Activated CD4-positive, alpha-beta T cell treated with anti-CD3 and anti-CD28 coated beads, Interleukin-2, Interleukin-6, amounts not matched to agents 100 ng/mL and 50 ng/mL, durations not matched to agents 16 hours and 8 hours (primary cell): ENCODE measurements at regions not wholly inside any gene's neighbourhood (a gene's known extent, or its start where the extent isn't known, plus 50 kb on each side); places are given as distances from the start of the nearest gene placed in this dataset.

Experiments used
- DNase-seq: peaks from one replicate; pipeline ENCODE4 v3.0.0-alpha.2; 2020

DNA sequence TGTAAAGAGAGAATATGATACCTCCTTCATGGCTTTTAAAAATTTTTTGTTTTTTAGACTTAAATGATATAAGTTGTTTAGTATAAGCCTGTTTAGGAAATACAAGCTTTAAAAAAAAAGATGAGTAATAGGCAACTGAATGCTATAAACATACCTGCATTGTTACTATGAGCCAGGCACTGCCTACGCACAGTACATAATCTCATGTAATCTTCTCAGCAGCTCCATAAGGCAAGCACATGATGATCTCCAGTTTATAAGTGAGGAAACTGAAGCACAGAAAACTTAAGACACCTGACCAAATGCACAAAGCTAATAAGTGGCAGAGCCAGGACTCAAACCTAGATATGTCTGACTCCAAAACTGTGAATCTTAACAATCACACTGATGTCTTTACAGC is 156.3 kb upstream of the SLC1A4 start:
- DNase-seq = no peak

DNA sequence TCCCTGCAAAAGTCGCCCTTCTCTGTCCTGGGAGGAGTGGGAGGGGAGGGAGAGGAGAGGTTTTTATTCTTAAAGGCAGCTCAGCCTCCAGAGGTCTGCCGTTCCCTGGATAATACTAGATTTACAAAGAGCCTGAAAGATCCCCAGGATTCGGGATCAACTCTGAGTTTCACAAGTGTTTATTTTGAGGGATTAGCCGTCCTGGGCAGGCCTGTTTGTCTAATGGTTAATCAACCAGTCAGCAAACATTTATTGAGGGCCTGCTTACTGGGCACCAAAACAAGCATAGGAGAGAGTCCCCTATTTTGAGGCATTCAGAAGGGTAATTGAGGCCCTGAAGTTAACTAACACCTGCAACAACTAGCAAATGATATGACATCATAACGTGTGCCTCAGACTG is 152.6 kb upstream of the SLC1A4 start:
- no peak for DNase-seq

DNA sequence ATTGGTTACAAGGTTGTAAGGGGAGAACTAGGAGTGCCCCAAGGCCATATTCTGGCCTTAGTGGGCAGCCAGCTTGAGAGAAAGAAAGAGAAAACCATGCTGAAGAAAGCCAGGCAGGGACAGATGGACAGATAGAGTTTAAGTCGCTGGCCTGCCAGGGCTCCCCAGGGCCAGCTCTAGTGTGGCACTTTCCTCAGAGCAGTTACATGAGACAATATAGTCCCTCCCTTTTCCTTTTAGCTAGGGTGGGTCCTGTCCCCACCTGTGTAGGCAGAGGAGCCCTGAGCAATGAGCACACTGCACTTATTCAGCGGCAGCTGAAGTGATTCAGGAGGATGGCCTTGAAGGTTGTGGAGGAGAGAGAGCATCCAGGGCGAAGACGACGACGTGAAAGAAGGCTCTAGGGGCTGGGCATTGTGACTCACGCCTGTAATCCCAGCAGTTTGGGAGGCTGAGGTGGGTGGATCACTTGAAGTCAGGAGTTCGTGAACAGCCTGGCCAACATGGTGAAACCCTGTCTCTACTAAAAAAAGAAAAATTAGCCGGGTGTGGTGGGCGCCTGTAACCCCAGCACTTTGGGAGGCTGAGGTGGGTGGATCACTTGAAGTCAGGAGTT is 152.0 kb upstream of the SLC1A4 start:
- no peak for DNase-seq

DNA sequence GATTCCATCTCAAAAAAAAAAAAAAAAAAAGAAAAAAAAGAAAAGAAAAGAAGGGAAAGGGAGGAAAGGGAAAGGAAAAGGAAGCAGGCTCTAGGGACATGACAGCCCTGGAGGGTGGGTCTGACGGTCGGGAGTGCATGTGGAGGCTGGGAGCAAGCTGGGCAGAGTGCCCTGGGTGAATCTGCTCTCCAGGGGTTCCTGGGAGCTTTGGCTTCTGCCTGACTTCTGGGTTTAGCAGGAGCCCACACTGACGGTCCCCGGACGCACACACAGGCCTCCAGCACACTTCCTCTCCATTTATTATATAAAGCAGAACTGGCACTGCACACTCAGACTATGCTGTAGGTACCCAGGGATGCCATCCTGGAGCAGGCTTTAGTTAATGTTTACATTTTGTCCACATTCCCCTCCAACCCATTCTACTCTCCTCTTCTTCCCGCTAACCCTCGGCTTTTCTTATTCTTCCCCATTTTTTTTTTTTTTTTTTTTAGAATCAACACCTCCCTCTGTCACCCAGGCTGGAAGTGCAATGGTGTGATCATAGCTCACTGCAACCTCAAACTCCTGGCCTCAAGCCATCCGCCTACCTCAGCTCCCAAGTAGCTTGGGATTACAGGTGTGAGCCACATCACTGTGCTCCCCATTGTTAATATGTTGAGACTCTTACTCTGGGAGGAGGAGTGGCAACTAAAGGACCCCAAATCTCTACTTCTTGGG is 151.1 kb upstream of the SLC1A4 start:
- no peak for DNase-seq

DNA sequence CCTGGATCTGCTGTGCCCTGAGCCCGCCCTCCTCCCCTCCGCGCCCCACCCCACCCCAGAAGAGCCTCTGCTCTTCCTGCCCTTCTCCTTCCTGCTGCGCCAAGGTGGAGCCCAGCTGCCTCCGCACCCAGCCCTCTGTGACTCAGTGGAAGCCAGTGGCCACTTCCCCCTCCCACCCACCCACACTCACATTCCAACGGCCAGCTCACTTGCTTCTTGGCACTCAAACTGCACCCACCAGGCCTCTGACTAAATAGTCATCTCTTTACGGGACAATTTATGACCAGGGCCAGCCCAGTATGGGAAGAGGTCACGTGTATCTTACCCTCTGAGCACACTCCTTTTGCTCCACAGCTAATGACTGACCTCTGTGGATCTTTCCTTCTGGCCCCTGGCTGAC is 150.4 kb upstream of the SLC1A4 start:
- no peak for DNase-seq

DNA sequence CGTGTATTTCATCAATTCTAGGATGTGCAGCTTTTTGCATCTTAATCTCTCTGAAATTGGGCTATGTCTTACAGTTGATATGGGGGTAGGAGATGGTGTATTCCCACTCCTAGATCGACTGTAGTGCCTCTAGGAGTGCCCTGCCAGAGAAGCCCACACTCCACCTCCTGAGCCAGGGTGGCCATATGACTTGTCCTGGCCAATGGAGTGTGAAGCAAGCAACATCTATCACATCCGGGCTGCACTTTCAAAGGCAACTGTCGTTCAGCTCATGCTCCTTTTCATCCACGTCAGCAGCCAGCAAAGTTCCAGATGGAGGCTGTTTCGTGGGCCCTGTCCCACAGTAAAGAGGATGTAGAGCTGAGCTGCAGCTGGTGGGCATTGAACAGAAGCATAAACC is 149.4 kb upstream of the SLC1A4 start:
- DNase-seq = no peak

DNA sequence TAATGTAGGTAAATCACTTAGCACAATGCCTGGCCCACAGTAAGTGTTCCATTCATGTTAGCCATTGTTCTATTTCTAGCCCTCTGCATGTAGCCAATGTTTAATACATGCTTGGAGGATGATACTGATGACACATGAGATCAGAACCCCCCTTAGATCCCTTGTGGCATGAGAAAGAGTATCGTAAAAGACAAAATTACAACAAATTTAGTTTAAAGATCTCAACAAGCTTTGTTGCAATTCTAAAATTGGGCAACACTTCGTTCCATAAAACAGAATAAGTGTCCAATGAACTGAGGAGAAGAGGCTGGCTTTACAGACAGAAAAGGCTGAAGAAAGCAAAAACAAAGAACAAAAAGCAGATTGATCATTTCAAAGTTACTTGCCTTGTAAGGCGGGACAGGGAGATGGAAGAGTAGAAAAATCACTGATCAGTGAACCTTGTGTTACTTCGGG is 148.7 kb upstream of the SLC1A4 start:
- no peak for DNase-seq

DNA sequence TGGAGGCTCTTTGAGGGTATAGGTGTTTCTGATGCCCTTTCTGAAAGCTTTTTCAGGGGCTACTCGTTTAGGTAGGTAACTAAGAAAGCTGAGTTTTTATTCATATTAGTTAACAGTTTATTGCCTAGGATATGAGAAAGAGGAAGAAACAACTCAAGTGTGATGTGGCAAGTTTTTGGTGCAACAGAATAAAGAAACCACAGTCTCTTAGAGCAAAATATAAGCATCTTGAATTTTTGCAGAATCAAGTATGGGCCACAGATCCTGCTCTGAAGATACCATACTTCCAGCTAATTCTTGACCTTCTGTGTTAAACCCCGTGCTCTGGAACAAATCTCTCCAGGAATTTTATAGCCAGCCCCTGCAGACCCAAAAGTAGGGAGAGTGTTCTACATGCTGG is 147.7 kb upstream of the SLC1A4 start:
- no peak for DNase-seq

DNA sequence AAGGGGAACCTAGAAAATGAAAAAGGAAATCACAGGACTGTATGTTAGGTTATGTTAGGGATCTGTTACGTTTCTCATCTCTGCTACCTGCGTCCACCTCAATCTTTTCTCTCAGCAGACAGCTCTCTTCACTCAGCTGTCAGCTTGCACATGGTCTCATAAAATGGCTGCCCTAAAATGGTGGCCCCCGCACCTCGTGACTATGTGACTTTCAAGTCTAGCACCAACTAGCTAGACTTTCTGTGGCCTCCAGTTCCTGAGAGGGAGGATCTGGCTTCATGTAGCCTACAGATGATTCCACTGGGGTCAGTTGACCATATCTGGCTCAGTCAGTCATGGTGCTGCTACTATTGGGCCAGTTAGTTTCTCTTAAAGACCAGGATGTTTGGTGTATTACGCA is 147.2 kb upstream of the SLC1A4 start:
- no peak for DNase-seq

DNA sequence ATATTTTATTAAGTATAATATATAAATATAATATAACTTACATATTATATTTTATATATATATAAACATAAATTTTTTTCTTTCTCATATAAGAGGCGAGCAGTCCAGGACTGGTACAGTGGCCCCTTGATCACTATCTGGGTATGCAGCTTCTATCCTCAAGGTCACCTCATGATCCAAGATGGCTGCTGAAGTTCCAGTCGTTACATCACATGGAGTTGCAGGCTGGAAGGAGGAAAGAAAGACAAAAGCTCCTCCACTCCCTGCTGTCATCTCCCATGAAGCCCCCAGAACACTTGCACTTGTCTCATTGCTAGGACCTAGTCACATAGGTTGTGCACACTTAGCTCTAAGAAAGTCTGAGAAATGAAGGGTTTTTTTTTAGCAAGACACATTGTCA is 145.1 kb upstream of the SLC1A4 start:
- no peak for DNase-seq

DNA sequence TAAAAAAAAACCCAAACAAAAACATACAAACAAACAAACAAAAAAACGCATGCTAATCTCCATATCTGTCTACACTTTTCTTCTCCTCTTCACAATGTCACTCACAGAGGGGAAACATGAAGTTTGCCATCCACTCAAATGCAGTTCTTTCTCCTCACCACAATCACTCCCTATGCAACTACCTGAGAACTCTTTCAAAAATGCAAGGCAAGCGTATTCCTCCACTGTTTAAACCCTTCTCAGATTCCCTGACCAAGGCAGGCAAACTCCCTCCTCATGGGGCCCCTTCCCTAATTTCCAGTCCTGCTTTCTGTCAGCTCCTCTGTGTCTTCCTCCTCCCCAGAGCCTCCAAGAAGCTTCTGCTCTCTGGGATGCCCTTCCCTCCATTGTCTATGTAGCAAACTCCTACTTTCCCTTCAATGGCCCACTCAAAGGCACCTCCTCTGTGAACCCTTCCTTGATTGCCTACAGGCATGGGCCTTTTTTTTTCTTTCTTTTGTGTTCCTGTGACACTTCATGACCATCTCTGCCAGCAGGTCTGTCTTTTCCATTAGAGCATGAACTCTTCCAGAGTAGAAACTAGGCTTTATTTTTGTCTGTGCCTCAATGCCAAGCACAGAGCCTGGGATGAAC is 143.8 kb upstream of the SLC1A4 start:
- no peak for DNase-seq

DNA sequence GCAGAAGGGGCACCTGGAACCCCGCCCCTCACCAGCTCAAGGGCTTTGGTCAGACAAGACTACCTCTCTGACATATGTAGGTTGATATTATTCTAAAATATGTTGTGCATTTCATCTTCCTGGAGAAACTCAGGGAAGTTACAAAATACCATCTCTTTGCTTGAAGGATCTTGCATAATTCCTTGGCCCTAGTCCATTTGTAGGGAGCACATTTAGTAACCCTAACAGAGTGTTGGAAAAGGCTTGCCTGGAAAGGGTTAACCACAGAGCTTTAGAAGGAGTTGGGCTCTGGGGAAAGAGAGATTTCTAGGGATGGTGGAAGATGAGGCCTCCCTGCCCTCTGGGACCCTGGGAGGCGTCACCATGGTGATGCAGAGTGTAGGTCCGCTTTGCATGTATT is 143.0 kb upstream of the SLC1A4 start:
- DNase-seq = no peak

DNA sequence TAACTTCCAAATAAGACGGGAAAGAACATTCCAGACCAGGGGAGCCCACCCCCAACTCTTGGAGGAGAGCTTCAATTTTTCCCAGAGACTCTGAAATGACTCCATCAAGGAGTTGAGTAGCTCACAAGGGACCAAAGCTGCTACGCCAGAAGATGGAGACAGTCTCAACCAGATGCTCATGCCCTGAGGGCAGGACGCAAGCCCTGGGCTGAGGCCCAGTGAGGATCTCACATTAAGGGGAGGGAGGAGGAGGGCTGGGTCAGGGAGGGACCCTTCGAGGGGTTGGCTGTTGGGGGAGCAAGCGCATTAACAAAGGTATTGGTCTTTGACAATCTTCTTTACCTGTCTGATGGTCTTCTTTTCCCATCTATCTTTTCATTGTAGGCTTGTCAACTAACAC is 141.3 kb upstream of the SLC1A4 start:
- DNase-seq = no peak

DNA sequence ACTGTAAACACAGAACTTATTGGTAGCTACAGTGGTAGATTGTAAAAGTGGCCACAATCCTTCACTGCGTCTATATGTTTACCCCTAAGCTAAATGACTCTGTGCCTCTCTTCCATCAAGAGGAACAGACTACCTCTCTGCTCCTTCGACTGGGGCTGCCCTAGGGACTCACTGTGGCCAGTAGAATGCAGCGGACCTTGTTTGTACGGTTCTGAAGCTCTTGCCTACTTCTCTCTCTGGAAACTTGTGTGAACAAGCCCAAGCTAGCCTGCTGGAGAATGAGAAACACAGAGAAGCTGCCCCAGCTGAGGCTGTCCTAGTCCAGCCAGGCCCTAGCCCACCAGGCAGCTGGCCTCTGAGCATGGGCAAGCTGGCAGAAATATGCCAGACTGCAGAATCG is 140.8 kb upstream of the SLC1A4 start:
- DNase-seq = no peak

DNA sequence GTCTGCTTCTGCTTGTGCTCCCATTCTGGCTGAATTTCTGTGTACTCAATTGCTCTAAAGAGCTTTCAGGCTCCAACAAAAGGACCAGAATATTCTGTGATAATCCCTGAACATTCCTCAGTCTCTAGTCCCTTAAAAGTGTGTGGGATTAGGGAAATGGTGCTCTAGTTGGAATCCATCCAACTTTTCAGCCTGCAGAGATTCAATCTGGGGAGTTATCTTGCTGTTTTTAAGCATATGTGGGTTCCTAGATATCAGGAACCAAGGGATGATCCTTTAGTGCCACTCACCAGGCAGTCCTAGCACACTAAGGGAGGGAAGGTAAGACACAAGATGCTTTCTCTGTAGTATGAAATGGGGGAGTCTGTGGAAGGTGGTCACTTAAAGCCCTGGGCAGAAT is 140.3 kb upstream of the SLC1A4 start:
- no peak for DNase-seq

DNA sequence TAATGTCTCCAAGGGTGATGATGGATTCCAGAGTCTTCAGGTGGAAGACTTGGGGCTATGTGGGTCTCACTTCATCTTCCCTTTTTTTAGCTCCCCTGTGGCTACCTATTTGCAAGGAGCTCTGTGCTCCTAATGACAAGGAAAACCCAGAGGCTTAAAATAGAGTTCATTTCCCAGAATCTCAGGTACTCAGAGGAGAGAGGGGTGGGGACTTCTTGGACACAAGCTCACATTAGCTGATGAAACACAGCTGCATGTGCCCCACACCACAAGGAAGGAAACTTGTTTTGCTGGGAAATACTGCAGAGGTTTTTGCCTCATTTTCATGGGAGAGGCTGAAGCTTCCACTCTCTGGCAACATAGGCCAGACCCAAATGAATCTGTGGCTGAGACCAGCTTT is 138.6 kb upstream of the SLC1A4 start:
- no peak for DNase-seq

DNA sequence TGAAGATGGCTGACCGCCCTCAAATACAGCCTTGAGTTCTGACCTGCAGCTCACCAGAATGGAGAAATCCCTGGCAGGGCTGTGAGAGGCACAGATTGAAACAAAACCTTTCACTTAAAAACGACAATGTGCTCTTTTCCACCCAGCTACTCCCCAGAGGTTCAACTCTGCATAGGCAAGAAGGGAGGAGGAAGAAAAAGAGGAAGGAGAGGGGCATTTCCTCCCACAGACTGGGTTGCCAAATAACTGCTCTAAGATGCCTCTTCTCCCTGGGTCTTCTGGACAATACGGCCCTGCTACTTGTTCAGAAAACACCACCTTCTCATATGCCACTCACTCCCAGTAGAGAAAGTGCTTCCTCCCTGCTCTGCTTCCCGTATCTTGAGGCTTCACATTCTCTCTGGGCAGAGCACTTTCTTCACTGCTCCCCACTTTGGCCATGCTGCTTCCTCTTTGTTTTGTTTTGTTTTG is 136.4 kb upstream of the SLC1A4 start:
- no peak for DNase-seq

DNA sequence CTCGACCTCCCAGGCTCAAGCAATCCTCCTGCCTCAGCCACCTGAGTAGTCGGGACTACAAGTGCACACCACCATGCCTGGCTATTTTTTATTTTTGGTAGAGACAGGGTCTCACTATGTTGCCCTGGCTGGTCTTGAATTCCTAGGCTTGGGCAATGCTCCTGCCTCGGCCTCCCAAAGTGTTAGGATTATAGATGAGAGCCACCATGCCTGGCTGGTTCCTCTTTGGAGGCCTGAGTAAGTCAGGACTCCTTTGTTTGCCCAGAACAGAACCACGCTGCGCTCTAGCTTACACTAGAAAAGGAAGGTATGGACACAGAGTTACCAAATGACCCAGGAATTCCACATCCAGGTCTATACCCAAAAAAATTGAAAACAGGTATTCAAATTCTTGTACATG is 135.9 kb upstream of the SLC1A4 start:
- DNase-seq = no peak

DNA sequence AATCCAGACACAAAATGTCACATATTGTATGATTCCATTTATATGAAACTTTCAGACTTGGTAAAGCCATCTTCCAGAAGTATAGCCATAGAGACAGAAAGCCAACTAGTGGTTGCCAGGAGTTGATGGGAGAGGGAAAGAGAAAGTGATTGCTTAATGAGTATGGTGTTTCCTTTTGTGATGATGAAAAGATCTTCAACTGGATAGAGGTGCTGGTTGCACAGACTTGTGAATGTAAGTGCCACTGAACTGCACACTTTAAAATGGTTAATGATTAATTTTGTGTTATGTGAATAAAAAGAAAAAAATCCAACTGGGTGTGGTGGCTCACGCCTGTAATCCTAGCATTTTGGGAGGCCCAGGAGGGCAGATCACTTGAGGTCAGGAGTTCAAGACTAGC is 135.3 kb upstream of the SLC1A4 start:
- no peak for DNase-seq

DNA sequence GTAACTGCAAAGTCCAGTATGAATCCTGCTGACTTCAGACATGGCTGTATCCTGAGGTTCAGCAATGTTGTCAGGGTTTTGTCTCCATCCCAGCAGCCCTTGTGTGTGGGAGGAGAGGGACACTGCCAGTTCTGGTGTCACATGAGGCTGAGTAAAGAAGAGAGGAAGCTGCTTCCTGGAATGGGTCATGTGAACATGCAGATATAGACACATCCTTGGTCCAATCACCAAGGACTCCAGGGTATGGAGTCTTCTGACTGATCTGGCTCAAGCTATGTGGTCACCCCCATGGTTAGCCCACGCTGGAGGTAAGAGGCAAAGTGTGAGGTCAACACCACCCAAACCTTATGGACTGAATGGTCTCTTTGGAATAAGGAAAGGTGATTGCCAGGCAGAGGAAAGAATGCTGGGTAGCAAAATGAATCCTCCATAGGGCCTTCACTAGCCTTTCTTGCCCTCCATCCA is 134.4 kb upstream of the SLC1A4 start:
- peak; percentile 47 for DNase-seq

DNA sequence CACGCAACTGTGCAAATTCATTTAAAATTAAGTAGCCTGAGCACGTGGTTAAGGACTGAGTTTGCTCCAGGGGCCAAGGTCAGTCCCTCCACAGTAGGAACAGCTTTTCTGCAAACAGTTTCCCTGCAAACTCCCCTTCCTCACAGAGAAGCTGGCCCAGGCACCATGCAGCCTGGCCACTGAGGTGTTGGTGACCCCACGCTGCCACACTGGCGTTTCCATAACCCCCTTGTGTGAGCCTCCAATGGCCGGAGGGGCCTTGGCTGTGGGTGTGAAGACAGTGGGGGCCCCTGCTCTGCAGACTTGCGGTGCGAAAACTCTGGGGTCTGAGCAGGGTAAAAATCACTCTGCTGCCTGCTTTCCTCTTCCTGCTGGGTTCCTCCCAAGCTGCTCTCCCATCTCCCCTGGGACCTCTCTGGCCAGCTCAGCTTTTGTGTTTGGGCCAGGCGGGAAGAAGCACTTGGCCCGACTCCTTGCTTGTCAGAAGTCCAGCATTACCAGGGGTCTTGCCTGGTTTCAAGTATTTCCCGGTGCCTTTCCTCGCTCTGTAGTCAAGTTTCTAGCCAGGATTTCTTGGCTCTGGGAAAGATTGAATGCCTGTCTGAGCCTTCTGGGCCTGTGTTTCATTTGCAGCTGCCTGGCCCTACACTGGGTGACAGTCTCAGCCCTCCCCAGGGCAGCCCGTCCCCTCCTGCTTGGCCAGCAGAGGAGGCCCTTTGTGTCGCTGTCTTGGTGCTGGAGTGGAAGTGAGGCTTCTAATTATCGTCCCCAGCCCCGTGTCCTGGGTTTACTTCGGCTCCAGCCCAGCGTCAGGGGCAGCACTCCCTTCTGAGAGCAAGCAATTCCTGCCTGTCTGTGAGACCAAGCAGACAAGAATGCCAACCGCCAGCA is 131.4 kb upstream of the SLC1A4 start:
- DNase-seq = no peak

DNA sequence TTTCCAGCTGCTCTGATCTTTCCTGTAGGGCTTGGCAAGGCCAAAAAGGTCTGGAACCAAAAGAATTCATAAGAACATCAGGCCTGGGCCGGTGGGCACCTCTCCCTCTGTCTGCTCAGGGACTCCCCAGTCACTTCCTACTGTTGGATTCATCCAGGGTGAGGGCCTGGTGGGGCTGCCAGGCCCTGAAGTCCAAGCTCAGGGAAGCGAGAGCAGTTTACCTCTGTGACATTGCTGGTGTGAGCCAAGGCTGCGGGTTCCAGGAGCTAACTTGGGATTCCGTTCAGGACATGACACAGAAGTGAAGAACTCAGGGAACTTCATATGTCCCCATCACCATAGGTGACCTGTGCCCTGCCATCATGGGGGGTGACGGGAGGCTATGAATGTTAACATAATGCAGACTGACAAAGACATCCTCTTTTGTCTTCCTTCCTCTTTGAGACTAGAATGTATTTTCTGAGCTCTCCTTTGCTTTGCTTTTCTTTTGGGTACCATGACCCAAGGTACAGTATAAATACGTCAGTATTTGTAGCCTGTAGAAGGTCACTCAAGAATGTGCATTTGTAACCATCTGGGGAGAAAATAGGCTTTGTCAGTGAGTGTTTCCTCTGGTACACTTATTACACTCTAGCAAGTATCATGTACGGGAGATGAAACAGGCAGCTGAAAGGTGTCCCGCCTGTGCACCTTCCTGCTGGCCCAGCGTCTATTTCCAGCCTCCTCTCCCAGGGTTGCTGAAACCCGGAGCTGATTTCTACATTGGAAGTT is 130.5 kb upstream of the SLC1A4 start:
- DNase-seq = no peak
